HepG2 (cell line): ENCODE measurements at regions not wholly inside any gene's neighbourhood (a gene's known extent, or its start where the extent isn't known, plus 50 kb on each side); places are given as distances from the start of the nearest gene placed in this dataset.

Source experiments
- FOXO1 ChIP-seq: sonication (generic); formaldehyde crosslinking; IDR thresholded peaks from 2 replicates; pipeline ENCODE4 v1.4.0; 2020; ENCODE audit warnings: missing genetic modification reagents
- NR2F1 ChIP-seq, 2 experiments: fragments of 450-650 bp in 1 of 2; formaldehyde crosslinking in 1 of 2; IDR thresholded peaks; 2 replicates each; pipeline versions ENCODE4 v1.5.0 to v1.6.1; 2016 to 2020; ENCODE audit warnings: mild to moderate bottlenecking in 1 of 2, missing compliant biosample characterization in 1 of 2, missing genetic modification reagents in 1 of 2, moderate library complexity in 1 of 2
- PHF5A ChIP-seq: IDR thresholded peaks from one replicate; pipeline ENCODE4 v1.6.1; 2018; ENCODE audit warnings: low read depth, missing genetic modification reagents; ENCODE audit not compliant: unreplicated experiment
- PPARG ChIP-seq: conservative IDR thresholded peaks from 2 replicates; pipeline ENCODE4 v1.6.1; 2016; ENCODE audit warnings: missing biosample characterization, missing genetic modification reagents
- RBM39 ChIP-seq: fragments of 200-400 bp; formaldehyde crosslinking; IDR thresholded peaks from one replicate; pipeline ENCODE4 v1.6.1; 2018; ENCODE audit warnings: antibody characterized with exemption, mild to moderate bottlenecking, low read depth, low read length; ENCODE audit not compliant: poor library complexity, severe bottlenecking
- SAP130 ChIP-seq: IDR thresholded peaks from 2 replicates; pipeline ENCODE4 v1.6.1; 2016; ENCODE audit warnings: low read depth
- SMARCE1 ChIP-seq: fragments of 450-650 bp; IDR thresholded peaks from 2 replicates; pipeline ENCODE4 v1.6.1; 2017; ENCODE audit warnings: borderline replicate concordance
- SOX6 ChIP-seq, 2 experiments: fragments of 450-650 bp in 1 of 2; sonication (generic) in 1 of 2; formaldehyde crosslinking in 1 of 2; IDR thresholded peaks; 2 replicates each; pipeline versions ENCODE4 v1.4.0 to v1.6.1; 2017 to 2020; ENCODE audit warnings: antibody characterized with exemption in 1 of 2, mild to moderate bottlenecking in 1 of 2, missing genetic modification reagents in 1 of 2
- STAG1 ChIP-seq: sonication (generic); formaldehyde crosslinking; IDR thresholded peaks from 2 replicates; pipeline ENCODE4 v1.4.0; 2020; ENCODE audit warnings: missing genetic modification reagents
- ZBTB38 ChIP-seq: sonication (generic); formaldehyde crosslinking; IDR thresholded peaks from 2 replicates; pipeline ENCODE4 v1.5.1; 2020; ENCODE audit warnings: mild to moderate bottlenecking, missing genetic modification reagents
- ZMYM3 ChIP-seq: sonication (generic); formaldehyde crosslinking; IDR thresholded peaks from 2 replicates; pipeline ENCODE4 v1.5.1; 2020; ENCODE audit warnings: mild to moderate bottlenecking, missing genetic modification reagents
- ZMYM4 ChIP-seq: sonication (generic); formaldehyde crosslinking; IDR thresholded peaks from 2 replicates; pipeline ENCODE4 v1.8.1; 2023; ENCODE audit warnings: mild to moderate bottlenecking, missing genetic modification reagents
- ZNF44 ChIP-seq: sonication (generic); formaldehyde crosslinking; IDR thresholded peaks from 2 replicates; pipeline ENCODE4 v1.5.1; 2020; ENCODE audit warnings: mild to moderate bottlenecking, missing genetic modification reagents
- ZNF510 ChIP-seq: sonication (generic); formaldehyde crosslinking; IDR thresholded peaks from 2 replicates; pipeline ENCODE4 v1.4.0; 2020; ENCODE audit warnings: low read depth, mild to moderate bottlenecking, missing genetic modification reagents
- ZNF616 ChIP-seq: sonication (generic); formaldehyde crosslinking; IDR thresholded peaks from 2 replicates; pipeline ENCODE4 v1.5.0; 2020; ENCODE audit warnings: low read depth, mild to moderate bottlenecking, missing genetic modification reagents
- TF ChIP-seq, protein P1 (sequence below), 2 experiments: sonication (generic) in 1 of 2; formaldehyde crosslinking in 1 of 2; IDR thresholded peaks; 2 replicates each; pipeline versions ENCODE4 v1.5.1 to v1.6.1; 2011 to 2020; ENCODE audit warnings: borderline replicate concordance in 1 of 2, low read depth in 1 of 2, low read length in 1 of 2, mild to moderate bottlenecking in 1 of 2, missing genetic modification reagents in 1 of 2, moderate library complexity in 1 of 2
- TF ChIP-seq, protein P2 (sequence below): sonication (generic); formaldehyde crosslinking; IDR thresholded peaks from 2 replicates; pipeline ENCODE4 v1.9.0; 2022; ENCODE audit warnings: missing genetic modification reagents, mild to moderate bottlenecking, borderline replicate concordance
- TF ChIP-seq, protein P3 (sequence below): sonication (generic); formaldehyde crosslinking; IDR thresholded peaks from 2 replicates; pipeline ENCODE4 v1.5.1; 2020; ENCODE audit warnings: missing genetic modification reagents, mild to moderate bottlenecking, borderline replicate concordance
- TF ChIP-seq, protein P4 (sequence below): IDR thresholded peaks from 2 replicates; pipeline ENCODE4 v1.4.0; 2020; ENCODE audit warnings: mild to moderate bottlenecking, missing genetic modification reagents

DNA sequence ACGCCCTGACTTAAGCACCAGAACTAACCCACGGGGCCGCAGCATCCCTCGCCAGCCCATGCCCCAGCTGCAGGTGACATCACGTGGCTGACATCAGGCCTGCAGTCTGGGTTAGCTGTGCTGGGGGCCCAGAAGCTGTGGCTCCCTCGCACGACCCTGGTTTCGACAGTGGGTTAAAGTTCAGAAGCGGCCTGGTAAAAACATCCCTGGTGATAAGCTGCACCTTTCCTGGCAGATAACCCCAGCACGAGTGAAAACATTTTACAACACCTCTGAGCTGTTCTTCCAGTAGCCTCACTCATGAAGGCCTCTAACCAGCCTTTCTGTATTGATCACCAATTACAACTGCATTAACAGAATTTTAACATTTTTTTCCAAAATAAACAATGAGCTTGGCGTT lies 136.4 kb upstream of the RREB1 start (continued):
- peak; percentile 90 for TF ChIP-seq PPARG (CRISPR knock-in tag)
- TF ChIP-seq ZNF510 (CRISPR knock-in tag), result no peak
- TF ChIP-seq RBM39, result no peak
- TF ChIP-seq, protein P1, sequence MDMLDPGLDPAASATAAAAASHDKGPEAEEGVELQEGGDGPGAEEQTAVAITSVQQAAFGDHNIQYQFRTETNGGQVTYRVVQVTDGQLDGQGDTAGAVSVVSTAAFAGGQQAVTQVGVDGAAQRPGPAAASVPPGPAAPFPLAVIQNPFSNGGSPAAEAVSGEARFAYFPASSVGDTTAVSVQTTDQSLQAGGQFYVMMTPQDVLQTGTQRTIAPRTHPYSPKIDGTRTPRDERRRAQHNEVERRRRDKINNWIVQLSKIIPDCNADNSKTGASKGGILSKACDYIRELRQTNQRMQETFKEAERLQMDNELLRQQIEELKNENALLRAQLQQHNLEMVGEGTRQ (IDR thresholded peaks at IDR 0.05; ENCODE audit: low read depth, low read length), result no peak
- TF ChIP-seq, protein P1 (CRISPR knock-in tag; IDR thresholded peaks at IDR 0.05; ENCODE audit: borderline replicate concordance), result peak; percentile 53; the same call in 1 of the 2 replicates
- TF ChIP-seq ZBTB38 (CRISPR knock-in tag), result no peak
- TF ChIP-seq ZMYM3, result 0 out of 2 replicates have a peak, but pooled peaks have one; percentile 24
- TF ChIP-seq SOX6 (IDR thresholded peaks at IDR 0.05), result no peak
- TF ChIP-seq SOX6 (CRISPR knock-in tag; IDR thresholded peaks at IDR 0.05), result peak; percentile 66
- no peak for TF ChIP-seq SMARCE1
- TF ChIP-seq, protein P2, sequence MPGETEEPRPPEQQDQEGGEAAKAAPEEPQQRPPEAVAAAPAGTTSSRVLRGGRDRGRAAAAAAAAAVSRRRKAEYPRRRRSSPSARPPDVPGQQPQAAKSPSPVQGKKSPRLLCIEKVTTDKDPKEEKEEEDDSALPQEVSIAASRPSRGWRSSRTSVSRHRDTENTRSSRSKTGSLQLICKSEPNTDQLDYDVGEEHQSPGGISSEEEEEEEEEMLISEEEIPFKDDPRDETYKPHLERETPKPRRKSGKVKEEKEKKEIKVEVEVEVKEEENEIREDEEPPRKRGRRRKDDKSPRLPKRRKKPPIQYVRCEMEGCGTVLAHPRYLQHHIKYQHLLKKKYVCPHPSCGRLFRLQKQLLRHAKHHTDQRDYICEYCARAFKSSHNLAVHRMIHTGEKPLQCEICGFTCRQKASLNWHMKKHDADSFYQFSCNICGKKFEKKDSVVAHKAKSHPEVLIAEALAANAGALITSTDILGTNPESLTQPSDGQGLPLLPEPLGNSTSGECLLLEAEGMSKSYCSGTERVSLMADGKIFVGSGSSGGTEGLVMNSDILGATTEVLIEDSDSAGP (CRISPR knock-in tag), result peak; percentile 25; the same call in 1 of the 2 replicates
- TF ChIP-seq ZNF616 (CRISPR knock-in tag), result no peak
- TF ChIP-seq FOXO1, result peak; percentile 44; the same call in 1 of the 2 replicates
- TF ChIP-seq STAG1 (CRISPR knock-in tag), result peak; percentile 16; the same call in 1 of the 2 replicates
- 0 out of 2 replicates have a peak, but pooled peaks have one; percentile 27 for TF ChIP-seq SAP130 (CRISPR knock-in tag)
- TF ChIP-seq, protein P3, sequence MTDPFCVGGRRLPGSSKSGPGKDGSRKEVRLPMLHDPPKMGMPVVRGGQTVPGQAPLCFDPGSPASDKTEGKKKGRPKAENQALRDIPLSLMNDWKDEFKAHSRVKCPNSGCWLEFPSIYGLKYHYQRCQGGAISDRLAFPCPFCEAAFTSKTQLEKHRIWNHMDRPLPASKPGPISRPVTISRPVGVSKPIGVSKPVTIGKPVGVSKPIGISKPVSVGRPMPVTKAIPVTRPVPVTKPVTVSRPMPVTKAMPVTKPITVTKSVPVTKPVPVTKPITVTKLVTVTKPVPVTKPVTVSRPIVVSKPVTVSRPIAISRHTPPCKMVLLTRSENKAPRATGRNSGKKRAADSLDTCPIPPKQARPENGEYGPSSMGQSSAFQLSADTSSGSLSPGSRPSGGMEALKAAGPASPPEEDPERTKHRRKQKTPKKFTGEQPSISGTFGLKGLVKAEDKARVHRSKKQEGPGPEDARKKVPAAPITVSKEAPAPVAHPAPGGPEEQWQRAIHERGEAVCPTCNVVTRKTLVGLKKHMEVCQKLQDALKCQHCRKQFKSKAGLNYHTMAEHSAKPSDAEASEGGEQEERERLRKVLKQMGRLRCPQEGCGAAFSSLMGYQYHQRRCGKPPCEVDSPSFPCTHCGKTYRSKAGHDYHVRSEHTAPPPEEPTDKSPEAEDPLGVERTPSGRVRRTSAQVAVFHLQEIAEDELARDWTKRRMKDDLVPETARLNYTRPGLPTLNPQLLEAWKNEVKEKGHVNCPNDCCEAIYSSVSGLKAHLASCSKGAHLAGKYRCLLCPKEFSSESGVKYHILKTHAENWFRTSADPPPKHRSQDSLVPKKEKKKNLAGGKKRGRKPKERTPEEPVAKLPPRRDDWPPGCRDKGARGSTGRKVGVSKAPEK (CRISPR knock-in tag), result peak; percentile 62; the same call in 1 of the 2 replicates
- TF ChIP-seq ZNF44 (CRISPR knock-in tag), result no peak
- TF ChIP-seq NR2F1 (CRISPR knock-in tag; IDR thresholded peaks at IDR 0.05), result 0 out of 4 replicates have a peak, but pooled peaks of 1 of the 2 experiments have one; percentile 7
- TF ChIP-seq ZMYM4, result peak; percentile 61
- no peak for TF ChIP-seq PHF5A
- TF ChIP-seq, protein P4, sequence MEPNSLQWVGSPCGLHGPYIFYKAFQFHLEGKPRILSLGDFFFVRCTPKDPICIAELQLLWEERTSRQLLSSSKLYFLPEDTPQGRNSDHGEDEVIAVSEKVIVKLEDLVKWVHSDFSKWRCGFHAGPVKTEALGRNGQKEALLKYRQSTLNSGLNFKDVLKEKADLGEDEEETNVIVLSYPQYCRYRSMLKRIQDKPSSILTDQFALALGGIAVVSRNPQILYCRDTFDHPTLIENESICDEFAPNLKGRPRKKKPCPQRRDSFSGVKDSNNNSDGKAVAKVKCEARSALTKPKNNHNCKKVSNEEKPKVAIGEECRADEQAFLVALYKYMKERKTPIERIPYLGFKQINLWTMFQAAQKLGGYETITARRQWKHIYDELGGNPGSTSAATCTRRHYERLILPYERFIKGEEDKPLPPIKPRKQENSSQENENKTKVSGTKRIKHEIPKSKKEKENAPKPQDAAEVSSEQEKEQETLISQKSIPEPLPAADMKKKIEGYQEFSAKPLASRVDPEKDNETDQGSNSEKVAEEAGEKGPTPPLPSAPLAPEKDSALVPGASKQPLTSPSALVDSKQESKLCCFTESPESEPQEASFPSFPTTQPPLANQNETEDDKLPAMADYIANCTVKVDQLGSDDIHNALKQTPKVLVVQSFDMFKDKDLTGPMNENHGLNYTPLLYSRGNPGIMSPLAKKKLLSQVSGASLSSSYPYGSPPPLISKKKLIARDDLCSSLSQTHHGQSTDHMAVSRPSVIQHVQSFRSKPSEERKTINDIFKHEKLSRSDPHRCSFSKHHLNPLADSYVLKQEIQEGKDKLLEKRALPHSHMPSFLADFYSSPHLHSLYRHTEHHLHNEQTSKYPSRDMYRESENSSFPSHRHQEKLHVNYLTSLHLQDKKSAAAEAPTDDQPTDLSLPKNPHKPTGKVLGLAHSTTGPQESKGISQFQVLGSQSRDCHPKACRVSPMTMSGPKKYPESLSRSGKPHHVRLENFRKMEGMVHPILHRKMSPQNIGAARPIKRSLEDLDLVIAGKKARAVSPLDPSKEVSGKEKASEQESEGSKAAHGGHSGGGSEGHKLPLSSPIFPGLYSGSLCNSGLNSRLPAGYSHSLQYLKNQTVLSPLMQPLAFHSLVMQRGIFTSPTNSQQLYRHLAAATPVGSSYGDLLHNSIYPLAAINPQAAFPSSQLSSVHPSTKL (CRISPR knock-in tag), result peak; percentile 57; the same call in 1 of the 2 replicates
